Loucy (cell line): ENCODE measurements at regions not wholly inside any gene's neighbourhood (a gene's known extent, or its start where the extent isn't known, plus 50 kb on each side); places are given as distances from the start of the nearest gene placed in this dataset.

Source experiments
- H2AFZ ChIP-seq: fragments of 200-600 bp; sonication (generic); 2 replicates; pipeline ENCODE4 v1.6.0; 2016; ENCODE audit warnings: antibody characterized with exemption, mild to moderate bottlenecking, low read length, moderate library complexity
- H3F3A ChIP-seq: fragments of 200-600 bp; 2 replicates; pipeline ENCODE4 v1.6.0; 2016; ENCODE audit warnings: antibody characterized with exemption, low read depth, mild to moderate bottlenecking
- H3K27me3 ChIP-seq: fragments of 200-600 bp; sonication (generic); 2 replicates; pipeline ENCODE4 v1.6.1; 2014; ENCODE audit warnings: low read length, mild to moderate bottlenecking; ENCODE audit not compliant: insufficient read depth, poor library complexity, severe bottlenecking
- H3K36me3 ChIP-seq: fragments of 200-600 bp; sonication (generic); 2 replicates; pipeline ENCODE4 v1.6.1; 2016; ENCODE audit warnings: low read length; ENCODE audit not compliant: insufficient read depth
- H3K4me1 ChIP-seq: fragments of 200-600 bp; sonication (generic); 2 replicates; pipeline ENCODE4 v1.5.1; 2014; ENCODE audit warnings: low read length, mild to moderate bottlenecking; ENCODE audit not compliant: insufficient read depth, poor library complexity, severe bottlenecking
- H3K4me2 ChIP-seq: fragments of 200-600 bp; sonication (generic); 2 replicates; pipeline ENCODE4 v1.6.0; 2014; ENCODE audit warnings: antibody characterized with exemption, low read length, low read depth, mild to moderate bottlenecking; ENCODE audit not compliant: poor library complexity, severe bottlenecking
- H3K4me3 ChIP-seq: fragments of 200-600 bp; sonication (generic); 2 replicates; pipeline ENCODE4 v1.5.1; 2014; ENCODE audit warnings: low read length, mild to moderate bottlenecking, mixed read lengths; ENCODE audit not compliant: poor library complexity, severe bottlenecking
- H3K79me2 ChIP-seq: fragments of 200-600 bp; sonication (generic); 2 replicates; pipeline ENCODE4 v1.6.1; 2014; ENCODE audit warnings: low read length; ENCODE audit not compliant: insufficient read depth
- H3K9ac ChIP-seq: fragments of 200-600 bp; sonication (generic); 2 replicates; pipeline ENCODE4 v1.6.0; 2014; ENCODE audit warnings: mild to moderate bottlenecking, low read depth, low read length, moderate library complexity; ENCODE audit not compliant: poor library complexity, severe bottlenecking
- H3K9me2 ChIP-seq: fragments of 200-600 bp; sonication (generic); replicated peaks from 2 replicates; pipeline ENCODE4 v1.6.1; 2016; ENCODE audit warnings: low read depth, low read length, mixed read lengths
- H3K9me3 ChIP-seq: fragments of 200-600 bp; sonication (generic); 2 replicates; pipeline ENCODE4 v1.6.1; 2014; ENCODE audit warnings: mild to moderate bottlenecking, antibody characterized with exemption, low read length, low read depth; ENCODE audit not compliant: insufficient read depth
- H4K20me1 ChIP-seq: fragments of 200-600 bp; sonication (generic); 2 replicates; pipeline ENCODE4 v1.6.0; 2014; ENCODE audit warnings: antibody characterized with exemption, low read length, mild to moderate bottlenecking; ENCODE audit not compliant: insufficient read depth, poor library complexity, severe bottlenecking
- EZH2phosphoT487 ChIP-seq: fragments of 200-600 bp; IDR thresholded peaks from 2 replicates; pipeline ENCODE4 v1.6.1; 2018; ENCODE audit warnings: antibody characterized with exemption, mild to moderate bottlenecking, moderate library complexity, borderline replicate concordance
- TF ChIP-seq, protein P1 (sequence below): fragments of 200-600 bp; sonication (generic); conservative IDR thresholded peaks from 2 replicates; pipeline ENCODE4 v1.5.1; 2014; ENCODE audit warnings: mild to moderate bottlenecking, antibody characterized with exemption, low read length

DNA sequence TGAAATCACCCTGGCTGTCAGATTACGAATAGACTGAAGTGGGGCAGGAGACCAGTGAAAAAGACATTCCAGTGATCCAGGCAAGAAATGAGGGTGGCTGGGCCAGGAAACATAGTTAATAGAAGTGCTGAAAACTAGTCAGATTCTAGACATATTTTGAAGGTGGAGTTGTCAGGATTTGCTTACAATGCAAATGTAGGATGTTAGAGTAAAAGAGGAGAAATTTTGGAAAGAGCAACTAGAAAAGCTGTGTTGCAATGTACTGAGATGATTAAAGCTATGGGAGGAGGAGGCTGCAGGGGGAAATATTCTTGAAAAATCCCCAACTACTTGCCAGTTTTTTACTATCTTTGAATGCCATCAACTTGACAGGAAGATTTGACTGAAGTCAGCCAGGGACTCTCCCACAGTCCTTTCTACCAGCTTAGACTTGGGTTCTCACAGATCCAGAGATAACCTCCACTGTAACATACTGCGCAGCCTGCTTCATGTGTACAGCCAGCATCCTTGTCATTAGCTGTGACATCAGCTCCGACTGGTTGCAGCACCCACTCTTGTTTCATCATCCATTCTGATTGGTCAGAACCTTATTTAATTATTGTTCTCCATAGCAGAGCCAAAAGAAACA, 109.7 kb downstream of the TSEN15 start:
- H3F3A ChIP-seq, result no peaks in the 10 kb centered on the region
- no peaks in the 10 kb centered on the region for H3K9me2 ChIP-seq
- no peaks in the 10 kb centered on the region for H3K9me3 ChIP-seq
- no peak overlapping the region for H3K4me2 ChIP-seq
- H3K4me1 ChIP-seq, result peaks cover 6% of the 10 kb centered on the region
- no peaks in the 10 kb centered on the region for H3K79me2 ChIP-seq
- H2AFZ ChIP-seq, result no peak overlapping the region
- no peak overlapping the region for H3K4me3 ChIP-seq
- no peaks in the 10 kb centered on the region for H3K36me3 ChIP-seq
- H4K20me1 ChIP-seq, result no peaks in the 10 kb centered on the region
- no peak overlapping the region for H3K9ac ChIP-seq
- TF ChIP-seq, protein P1, sequence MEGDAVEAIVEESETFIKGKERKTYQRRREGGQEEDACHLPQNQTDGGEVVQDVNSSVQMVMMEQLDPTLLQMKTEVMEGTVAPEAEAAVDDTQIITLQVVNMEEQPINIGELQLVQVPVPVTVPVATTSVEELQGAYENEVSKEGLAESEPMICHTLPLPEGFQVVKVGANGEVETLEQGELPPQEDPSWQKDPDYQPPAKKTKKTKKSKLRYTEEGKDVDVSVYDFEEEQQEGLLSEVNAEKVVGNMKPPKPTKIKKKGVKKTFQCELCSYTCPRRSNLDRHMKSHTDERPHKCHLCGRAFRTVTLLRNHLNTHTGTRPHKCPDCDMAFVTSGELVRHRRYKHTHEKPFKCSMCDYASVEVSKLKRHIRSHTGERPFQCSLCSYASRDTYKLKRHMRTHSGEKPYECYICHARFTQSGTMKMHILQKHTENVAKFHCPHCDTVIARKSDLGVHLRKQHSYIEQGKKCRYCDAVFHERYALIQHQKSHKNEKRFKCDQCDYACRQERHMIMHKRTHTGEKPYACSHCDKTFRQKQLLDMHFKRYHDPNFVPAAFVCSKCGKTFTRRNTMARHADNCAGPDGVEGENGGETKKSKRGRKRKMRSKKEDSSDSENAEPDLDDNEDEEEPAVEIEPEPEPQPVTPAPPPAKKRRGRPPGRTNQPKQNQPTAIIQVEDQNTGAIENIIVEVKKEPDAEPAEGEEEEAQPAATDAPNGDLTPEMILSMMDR, result no peak
- no peak for TF ChIP-seq EZH2phosphoT487
- no peaks in the 10 kb centered on the region for H3K27me3 ChIP-seq

DNA sequence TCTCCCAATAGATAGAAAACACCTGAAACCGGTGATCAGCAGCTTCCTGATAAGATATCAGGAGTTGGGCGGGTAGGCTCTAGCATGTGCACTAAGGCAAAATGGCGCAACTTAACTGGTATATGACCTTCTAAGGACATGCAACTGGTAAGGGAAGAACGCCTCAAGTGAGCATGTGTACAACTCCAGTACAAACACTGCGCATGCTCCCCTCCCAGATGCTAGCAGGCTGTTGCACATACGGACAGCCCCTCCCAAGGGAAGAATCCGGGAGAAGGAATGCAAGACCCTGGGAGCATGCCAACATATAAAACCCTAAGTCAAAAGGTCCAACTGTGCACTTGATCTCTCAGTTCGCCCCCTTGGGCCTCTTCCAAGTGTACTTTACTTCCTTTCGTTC, 110.8 kb downstream of the TSEN15 start:
- Histone ChIP-seq H3K9me2 (no peaks in the 10 kb centered on the region), H3K27me3 (no peaks in the 10 kb centered on the region), H3K9ac (no peak overlapping the region), H2AFZ (no peak overlapping the region), H3K4me2 (no peak overlapping the region), H3K4me1 (peaks cover 6% of the 10 kb centered on the region), H4K20me1 (no peaks in the 10 kb centered on the region), H3K79me2 (no peaks in the 10 kb centered on the region), H3K4me3 (no peak overlapping the region), H3K9me3 (no peaks in the 10 kb centered on the region), H3F3A (no peaks in the 10 kb centered on the region), H3K36me3 (no peaks in the 10 kb centered on the region)
- TF ChIP-seq, protein P1, result no peak
- no peak for TF ChIP-seq EZH2phosphoT487

DNA sequence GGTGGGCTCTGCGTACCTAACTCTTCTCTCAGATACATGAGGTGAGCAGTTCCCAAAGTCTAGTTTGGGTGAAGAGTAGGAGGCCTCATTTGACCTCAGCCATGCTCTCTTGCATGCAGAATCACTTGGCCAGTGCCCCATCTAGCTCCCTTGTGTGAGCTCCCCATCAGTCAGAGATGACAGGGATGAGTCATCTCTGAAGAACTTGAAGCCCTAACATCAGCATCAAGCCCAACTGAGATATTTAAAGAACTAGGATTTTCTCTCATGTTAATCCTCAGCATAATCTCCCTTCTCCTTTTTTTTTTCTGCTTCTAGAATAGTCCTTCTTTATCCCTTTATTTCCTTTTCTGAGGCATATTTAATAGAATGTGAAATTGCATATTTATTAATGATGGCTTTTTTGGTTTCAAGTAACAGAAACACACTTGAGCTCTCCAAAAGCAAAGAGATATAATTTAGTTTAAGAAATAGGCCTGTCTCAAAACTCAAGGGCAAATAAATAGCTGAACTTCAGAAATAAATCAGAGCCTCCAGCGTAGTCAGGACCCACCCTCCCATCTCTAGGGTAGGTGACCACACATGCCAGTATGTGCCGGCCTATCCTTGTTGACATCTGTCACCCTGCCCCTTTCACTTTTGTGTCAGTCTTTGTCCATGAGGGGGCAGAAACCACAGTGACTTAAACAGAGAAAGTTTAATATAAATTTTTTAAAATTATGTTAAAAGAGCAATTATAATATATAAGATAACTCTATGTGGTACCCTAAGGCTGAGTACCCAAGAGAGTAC, 112.3 kb downstream of the TSEN15 start:
- Histone ChIP-seq H3F3A (no peaks in the 10 kb centered on the region), H3K9me2 (no peaks in the 10 kb centered on the region), H3K36me3 (no peaks in the 10 kb centered on the region), H3K79me2 (no peaks in the 10 kb centered on the region), H3K4me3 (no peak overlapping the region), H3K27me3 (no peaks in the 10 kb centered on the region), H3K9ac (no peak overlapping the region), H4K20me1 (no peaks in the 10 kb centered on the region), H2AFZ (no peak overlapping the region), H3K4me1 (peaks cover 6% of the 10 kb centered on the region), H3K9me3 (no peaks in the 10 kb centered on the region), H3K4me2 (no peak overlapping the region)
- no peak for TF ChIP-seq EZH2phosphoT487
- TF ChIP-seq, protein P1, result no peak
